GM21786 (cell line): ENCODE measurements at regions not wholly inside any gene's neighbourhood (a gene's known extent, or its start where the extent isn't known, plus 50 kb on each side); places are given as distances from the start of the nearest gene placed in this dataset.

Experiments used
- ATAC-seq: cut with Tn5 transposase; IDR thresholded peaks from one replicate; pipeline ENCODE4 v1.9.1; 2021; ENCODE audit not compliant: unreplicated experiment

GRCh38 chr18:46343931-46344372 is 239.8 kb downstream of the HAUS1 start:
- peak; percentile 73 for ATAC-seq

- ATAC-seq = no peak
These were observed 240.4 kb downstream of the HAUS1 start for GRCh38 chr18:46344416-46345180.

GRCh38 chr18:46345181-46345465 is 240.9 kb downstream of the HAUS1 start:
- ATAC-seq = no peak

- no peak for ATAC-seq
These were observed 242.0 kb downstream of the HAUS1 start for GRCh38 chr18:46346213-46346612.

GRCh38 chr18:46346896-46347630 is 242.9 kb downstream of the HAUS1 start:
- ATAC-seq = no peak

GRCh38 chr18:46350598-46351159 is 246.5 kb downstream of the HAUS1 start:
- no peak for ATAC-seq

- no peak for ATAC-seq
These were observed 248.5 kb downstream of the HAUS1 start for GRCh38 chr18:46352520-46353250.

GRCh38 chr18:46353460-46353859 is 249.3 kb downstream of the HAUS1 start:
- no peak for ATAC-seq

GRCh38 chr18:46356278-46357033 is 252.3 kb downstream of the HAUS1 start:
- no peak for ATAC-seq

- no peak for ATAC-seq
These were observed 256.0 kb downstream of the HAUS1 start for GRCh38 chr18:46360102-46360699.

GRCh38 chr18:46360866-46361265 is 256.7 kb downstream of the HAUS1 start:
- ATAC-seq = no peak

- no peak for ATAC-seq
These were observed 258.3 kb downstream of the HAUS1 start for GRCh38 chr18:46362533-46362932.

GRCh38 chr18:46364048-46364447 is 259.9 kb downstream of the HAUS1 start:
- no peak for ATAC-seq

GRCh38 chr18:46366201-46366600 is 262.0 kb downstream of the HAUS1 start:
- ATAC-seq = no peak

- no peak for ATAC-seq
These were observed 262.7 kb downstream of the HAUS1 start for GRCh38 chr18:46366751-46367376.

- ATAC-seq = no peak
These were observed 265.1 kb downstream of the HAUS1 start for GRCh38 chr18:46369323-46369722.

- no peak for ATAC-seq
These were observed 266.7 kb downstream of the HAUS1 start for GRCh38 chr18:46370898-46371297.

GRCh38 chr18:46372670-46373069 is 268.5 kb downstream of the HAUS1 start:
- no peak for ATAC-seq

- ATAC-seq = no peak
These were observed 268.9 kb downstream of the HAUS1 start for GRCh38 chr18:46373131-46373530.

- no peak for ATAC-seq
These were observed 269.6 kb downstream of the HAUS1 start for GRCh38 chr18:46373791-46374190.
